H1 (cell line): ENCODE measurements at regions not wholly inside any gene's neighbourhood (a gene's known extent, or its start where the extent isn't known, plus 50 kb on each side); places are given as distances from the start of the nearest gene placed in this dataset.

Experiments
- CTCF ChIA-PET: fragments of 300-600 bp; sonication (Branson Sonifier 250); formaldehyde crosslinking; loops from one replicate; lab custom pipeline; 2021; ENCODE audit not compliant: partially characterized antibody; lab: Charles Lee
- POLR2A ChIA-PET: fragments of 300-600 bp; sonication (Branson Sonifier 250); formaldehyde crosslinking; loops from one replicate; lab custom pipeline; 2021; ENCODE audit warnings: inconsistent platforms; ENCODE audit not compliant: partially characterized antibody; lab: Charles Lee
- DNase-seq, 2 experiments: peaks; one replicate each; pipeline versions ENCODE4 v3.0.0 to v3.0.0-alpha.2; 2010 to 2022; ENCODE audit warnings: low spot score in 2 of 2, low read depth in 1 of 2, mixed read lengths in 1 of 2
- FAIRE-seq: peaks from 2 replicates; lab custom pipeline; 2011; peaks lifted over from hg19 to GRCh38; lab: Jason Lieb, UNC
- H2AFZ ChIP-seq: 2 replicates; pipeline ENCODE4 v1.8.1; 2012; ENCODE audit warnings: low read length, inconsistent platforms
- H2AK5ac ChIP-seq: 2 replicates; pipeline ENCODE4 v1.6.1; 2013; ENCODE audit warnings: low read depth, low read length
- H2BK120ac ChIP-seq: replicated peaks from 2 replicates; pipeline ENCODE3; 2013; ENCODE audit warnings: low read depth, low read length, inconsistent platforms
- H2BK12ac ChIP-seq: 2 replicates; pipeline ENCODE4 v1.6.1; 2013; ENCODE audit warnings: low read depth, low read length
- H2BK15ac ChIP-seq: 2 replicates; pipeline ENCODE4 v1.6.1; 2013; ENCODE audit warnings: low read length
- H2BK20ac ChIP-seq: 2 replicates; pipeline ENCODE4 v1.6.1; 2013; ENCODE audit warnings: low read length
- H2BK5ac ChIP-seq: 2 replicates; pipeline ENCODE4 v1.6.1; 2013; ENCODE audit warnings: low read depth, low read length
- H3K14ac ChIP-seq: 2 replicates; pipeline ENCODE4 v1.6.1; 2013; ENCODE audit warnings: inconsistent platforms; ENCODE audit not compliant: insufficient read length
- H3K18ac ChIP-seq: 2 replicates; pipeline ENCODE4 v1.6.1; 2013; ENCODE audit warnings: low read length; ENCODE audit errors: extremely low read depth
- H3K23ac ChIP-seq: 2 replicates; pipeline ENCODE4 v1.6.1; 2013; ENCODE audit warnings: inconsistent platforms; ENCODE audit not compliant: insufficient read length
- H3K23me2 ChIP-seq: 2 replicates; pipeline ENCODE4 v1.6.1; 2013; ENCODE audit warnings: low read depth, low read length
- H3K27ac ChIP-seq: 2 replicates; pipeline ENCODE4 v1.6.1; 2011; ENCODE audit warnings: low read depth, low read length, inconsistent platforms
- H3K27me3 ChIP-seq, 4 experiments: replicated peaks in 1 of 4; 1 replicate in 1 of 4; 2 replicates in 3 of 4; pipeline versions ENCODE4 v1.6.1 to v1.8.1; 2011 to 2013; ENCODE audit warnings: low read length in 3 of 4, mild to moderate bottlenecking in 3 of 4, inconsistent platforms in 2 of 4, mixed read lengths in 2 of 4, moderate library complexity in 1 of 4; ENCODE audit not compliant: control insufficient read depth in 3 of 4, insufficient read depth in 3 of 4; ENCODE audit errors: extremely low read depth in 1 of 4
- H3K36me3 ChIP-seq, 4 experiments: 2 replicates each; pipeline versions ENCODE4 v1.6.1 to v1.8.1; 2011 to 2013; ENCODE audit warnings: mild to moderate bottlenecking in 4 of 4, low read length in 3 of 4, moderate library complexity in 2 of 4, control low read depth in 1 of 4, inconsistent platforms in 1 of 4; ENCODE audit not compliant: insufficient read depth in 4 of 4, control insufficient read depth in 2 of 4
- H3K4ac ChIP-seq: replicated peaks from 2 replicates; pipeline ENCODE3; 2013; ENCODE audit warnings: low read length, low read depth, mixed read lengths, inconsistent platforms; ENCODE audit not compliant: insufficient read length
- H3K4me1 ChIP-seq, 4 experiments: replicated peaks in 1 of 4; 1 replicate in 1 of 4; 2 replicates in 3 of 4; pipeline versions ENCODE4 v1.6.1 to v1.8.1; 2011 to 2013; ENCODE audit warnings: low read length in 3 of 4, inconsistent platforms in 2 of 4, mixed read lengths in 1 of 4; ENCODE audit not compliant: insufficient read depth in 4 of 4, control insufficient read depth in 3 of 4
- H3K4me2 ChIP-seq, 2 experiments: 2 replicates each; pipeline versions ENCODE4 v1.6.1 to v1.8.1; 2011 to 2013; ENCODE audit warnings: low read depth in 2 of 2, low read length in 2 of 2, control low read depth in 1 of 2, inconsistent platforms in 1 of 2, mild to moderate bottlenecking in 1 of 2; ENCODE audit not compliant: insufficient read depth in 1 of 2
- H3K4me3 ChIP-seq, 4 experiments: fragments of 200-600, 300-600 bp in 1 of 4; sonication (generic), shearing (Covaris generic), sonication (Bioruptor Twin) in 1 of 4; 2 replicates each; pipeline versions ENCODE4 v1.5.1 to v1.8.1; 2011 to 2016; ENCODE audit warnings: low read length in 4 of 4, low read depth in 3 of 4, control low read depth in 2 of 4, inconsistent platforms in 2 of 4, mild to moderate bottlenecking in 2 of 4, mixed read lengths in 1 of 4, moderate library complexity in 1 of 4; ENCODE audit not compliant: insufficient read depth in 2 of 4; ENCODE audit errors: extremely low read depth in 1 of 4
- H3K56ac ChIP-seq: replicated peaks from 2 replicates; pipeline ENCODE3; 2013; ENCODE audit warnings: low read depth, mild to moderate bottlenecking, mixed read lengths, low read length, inconsistent platforms; ENCODE audit not compliant: insufficient read length
- H3K79me1 ChIP-seq: 2 replicates; pipeline ENCODE4 v1.6.1; 2013; ENCODE audit warnings: low read depth, low read length, control low read depth
- H3K79me2 ChIP-seq, 2 experiments: 2 replicates each; pipeline versions ENCODE4 v1.6.1 to v1.8.1; 2012 to 2013; ENCODE audit warnings: low read length in 2 of 2, mild to moderate bottlenecking in 2 of 2, inconsistent platforms in 1 of 2; ENCODE audit not compliant: insufficient read depth in 2 of 2, control insufficient read depth in 1 of 2
- H3K9ac ChIP-seq, 4 experiments: replicated peaks in 1 of 4; 1 replicate in 1 of 4; 2 replicates in 3 of 4; pipeline versions ENCODE4 v1.6.1 to v1.8.1; 2011 to 2013; ENCODE audit warnings: low read depth in 3 of 4, low read length in 3 of 4, control low read depth in 2 of 4, mild to moderate bottlenecking in 2 of 4, moderate library complexity in 2 of 4, inconsistent platforms in 1 of 4; ENCODE audit errors: extremely low read depth in 1 of 4
- H3K9me3 ChIP-seq, 2 experiments: 2 replicates each; pipeline versions ENCODE4 v1.6.1 to v1.8.1; 2012 to 2013; ENCODE audit warnings: mild to moderate bottlenecking in 2 of 2, moderate library complexity in 2 of 2, control low read depth in 1 of 2, inconsistent platforms in 1 of 2, low read depth in 1 of 2, low read length in 1 of 2, mixed read lengths in 1 of 2; ENCODE audit not compliant: insufficient read depth in 2 of 2
- H4K20me1 ChIP-seq, 2 experiments: replicated peaks in 1 of 2; 2 replicates each; pipeline versions ENCODE3 to v1.8.1; 2011 to 2013; ENCODE audit warnings: inconsistent platforms in 2 of 2, low read length in 2 of 2, mild to moderate bottlenecking in 1 of 2; ENCODE audit not compliant: insufficient read depth in 2 of 2, control insufficient read depth in 1 of 2
- H4K5ac ChIP-seq: 2 replicates; pipeline ENCODE4 v1.6.1; 2013; ENCODE audit warnings: low read length, low read depth, mixed read lengths, inconsistent platforms; ENCODE audit not compliant: insufficient read length
- H4K8ac ChIP-seq: 2 replicates; pipeline ENCODE4 v1.8.0; 2013; ENCODE audit warnings: mild to moderate bottlenecking, moderate library complexity, low read length, inconsistent platforms; ENCODE audit not compliant: insufficient read depth; ENCODE audit errors: extremely low read depth
- H4K91ac ChIP-seq: replicated peaks from 2 replicates; pipeline ENCODE3; 2013; ENCODE audit warnings: low read length, mixed read lengths, inconsistent platforms; ENCODE audit not compliant: insufficient read length
- EZH2 ChIP-seq: fragments of 200-600 bp; sonication (generic); IDR thresholded peaks from 2 replicates; pipeline ENCODE4 v1.7.1; 2012; ENCODE audit warnings: low read depth, mild to moderate bottlenecking, moderate library complexity, low read length, inconsistent platforms; ENCODE audit not compliant: severe bottlenecking
- HDAC2 ChIP-seq, 2 experiments: fragments of 300-600 bp in 1 of 2; sonication (generic) in 1 of 2; IDR thresholded peaks; 2 replicates each; pipeline ENCODE4 v1.6.1; 2011 to 2012; ENCODE audit warnings: low read depth in 2 of 2, low read length in 2 of 2, mild to moderate bottlenecking in 2 of 2, moderate library complexity in 2 of 2, borderline replicate concordance in 1 of 2, inconsistent platforms in 1 of 2
- SP1 ChIP-seq: IDR thresholded peaks from 2 replicates; pipeline ENCODE4 v1.6.1; 2011; ENCODE audit warnings: low read depth, low read length
- TAF1 ChIP-seq: IDR thresholded peaks from 2 replicates; pipeline ENCODE4 v1.6.1; 2011; ENCODE audit warnings: mild to moderate bottlenecking, low read depth, low read length

- Histone ChIP-seq H3K9ac (no peak overlapping the region), H3K36me3 (no peaks in the 10 kb centered on the region), H2AK5ac (no peak overlapping the region), H2BK15ac (no peak overlapping the region), H4K5ac (no peak overlapping the region), H4K20me1 (no peaks in the 10 kb centered on the region), H2BK20ac (no peak overlapping the region), H3K4me1 (no peaks in the 10 kb centered on the region), H3K23ac (no peak overlapping the region), H3K27ac (no peak overlapping the region), H3K27me3 (no peaks in the 10 kb centered on the region), H3K4ac (no peak overlapping the region), H3K18ac (no peak overlapping the region), H3K4me2 (no peak overlapping the region), H3K4me3 (no peak overlapping the region), H3K56ac (no peak overlapping the region), H4K8ac (no peak overlapping the region), H2BK5ac (no peak overlapping the region), H3K79me1 (no peaks in the 10 kb centered on the region), H2BK12ac (no peak overlapping the region), H2AFZ (0 out of 2 replicates have a peak overlapping the region, but pooled peaks have one; percentile 17), H3K9me3 (peaks cover 3% of the 10 kb centered on the region in 2 experiments), H3K23me2 (no peaks in the 10 kb centered on the region)
- FAIRE-seq, result no peak
- no peak for DNase-seq
- POLR2A ChIA-PET, result no interaction called here
- CTCF ChIA-PET, result no interaction called here
- TF ChIP-seq HDAC2 (IDR thresholded peaks at IDR 0.05; ENCODE audit: borderline replicate concordance in 1 of 2, low read depth in 2 of 2, low read length in 2 of 2), result no peak
- TF ChIP-seq TAF1, result no peak
- TF ChIP-seq EZH2, result no peak
- no peak for TF ChIP-seq SP1
- TF ChIP-seq, all 59 proteins: peak for 0
- H4K91ac ChIP-seq, result no peak overlapping the region
- H2BK120ac ChIP-seq, result no peak overlapping the region
- H3K79me2 ChIP-seq, result no peaks in the 10 kb centered on the region
- no peak overlapping the region for H3K14ac ChIP-seq
Measured at GRCh38 chr6:155782320-155782731, 326.7 kb upstream of the NOX3 start.
